ENCODE measurements at regions not wholly inside any gene's neighbourhood (a gene's known extent, or its start where the extent isn't known, plus 50 kb on each side); places are given as distances from the start of the nearest gene placed in this dataset.
"Not testable (repeated sequence)": the region's sequence is repeated elsewhere in the genome, so short reads cannot be mapped to it uniquely, and the experiment has no call there.

GRCh38 chr2:89820248-89820647 is 1128.8 kb downstream of the RPIA start:
- H3K36me3 ChIP-seq (replicated peaks in 1 of 2; ENCODE audit: control insufficient read depth in 2 of 2, insufficient read depth in 2 of 2, low read length in 2 of 2): no peaks in the 10 kb centered on the region
- H3K4ac ChIP-seq (ENCODE audit: low read length): no peak overlapping the region
- no peak overlapping the region for H3K4me3 ChIP-seq (ENCODE audit: low read length in 2 of 2)
- H3K4me2 ChIP-seq (ENCODE audit: insufficient read depth, low read length, poor library complexity, severe bottlenecking): no peak overlapping the region
- no peak overlapping the region for H3K18ac ChIP-seq (ENCODE audit: low read length)
- H4K91ac ChIP-seq (ENCODE audit: low read depth, low read length, poor library complexity): no peak overlapping the region
- H2BK12ac ChIP-seq (ENCODE audit: low read length): no peak overlapping the region
- no peaks in the 10 kb centered on the region for H3K79me1 ChIP-seq (ENCODE audit: low read depth, low read length)
- no peak overlapping the region for H2BK15ac ChIP-seq (ENCODE audit: low read length)
- peaks cover 4 to 45% of the 10 kb centered on the region in 2 donors for H3K9me3 ChIP-seq (replicated peaks in 1 of 2; ENCODE audit: control insufficient read depth in 2 of 2, insufficient read depth in 1 of 2, low read depth in 1 of 2, low read length in 2 of 2)
- H3K4me1 ChIP-seq (ENCODE audit: control insufficient read depth in 2 of 2, insufficient read depth in 1 of 2, low read depth in 1 of 2, low read length in 2 of 2): no peaks in the 10 kb centered on the region
- H4K8ac ChIP-seq (ENCODE audit: low read depth, low read length): no peak overlapping the region
- H3K23ac ChIP-seq (ENCODE audit: low read depth, low read length, poor library complexity): no peak overlapping the region
- no peak overlapping the region for H3K9ac ChIP-seq (ENCODE audit: low read depth, low read length, poor library complexity)
- WGBS, 2 donors (ENCODE audit: extremely low coverage in 2 of 2, insufficient read length in 2 of 2, insufficient replicate concordance in 1 of 2): 100% methylated on average over 5 to 7 of the region's 9 CpGs
- DNase-seq (ENCODE audit: low spot score): no peak
- no peak overlapping the region for H2BK120ac ChIP-seq (ENCODE audit: low read depth, low read length)
- no peak overlapping the region for H2AFZ ChIP-seq (ENCODE audit: low read length)
- no peak overlapping the region for H3K27ac ChIP-seq (replicated peaks; ENCODE audit: low read length)
- no peak overlapping the region for H3K14ac ChIP-seq (ENCODE audit: low read length)
- no peak overlapping the region for H2AK5ac ChIP-seq (ENCODE audit: low read depth, low read length)
- no peak overlapping the region for H2BK5ac ChIP-seq (ENCODE audit: low read length)
- no peaks in the 10 kb centered on the region for H3K27me3 ChIP-seq (ENCODE audit: control insufficient read depth in 3 of 3, insufficient read depth in 3 of 3, low read depth in 1 of 3, low read length in 3 of 3)

- Histone ChIP-seq H3K9me3 (replicated peaks in 1 of 2; ENCODE audit: control insufficient read depth in 2 of 2, insufficient read depth in 1 of 2, low read depth in 1 of 2, low read length in 2 of 2) (peaks cover 7 to 47% of the 10 kb centered on the region in 2 donors), H2AK5ac (ENCODE audit: low read depth, low read length) (no peak overlapping the region), H3K4me3 (ENCODE audit: low read length in 2 of 2) (no peak overlapping the region)
Measured at GRCh38 chr2:89821455-89821945, 1130.0 kb downstream of the RPIA start.

GRCh38 chr2:89822342-89822741 is 1130.9 kb downstream of the RPIA start:
- H4K91ac ChIP-seq (ENCODE audit: low read depth, low read length, poor library complexity); H3K27ac ChIP-seq (replicated peaks; ENCODE audit: low read length); H3K14ac ChIP-seq (ENCODE audit: low read length); H3K9ac ChIP-seq (ENCODE audit: low read depth, low read length, poor library complexity); H2BK12ac ChIP-seq (ENCODE audit: low read length); H3K27me3 ChIP-seq (ENCODE audit: control insufficient read depth in 3 of 3, insufficient read depth in 3 of 3, low read depth in 1 of 3, low read length in 3 of 3); H2BK5ac ChIP-seq (ENCODE audit: low read length); H3K79me1 ChIP-seq (ENCODE audit: low read depth, low read length); H3K4me1 ChIP-seq (ENCODE audit: control insufficient read depth in 2 of 2, insufficient read depth in 1 of 2, low read depth in 1 of 2, low read length in 2 of 2); H2AK5ac ChIP-seq (ENCODE audit: low read depth, low read length); H3K4ac ChIP-seq (ENCODE audit: low read length); H4K8ac ChIP-seq (ENCODE audit: low read depth, low read length); H2BK120ac ChIP-seq (ENCODE audit: low read depth, low read length); H3K4me3 ChIP-seq (ENCODE audit: low read length in 2 of 2); H3K36me3 ChIP-seq (replicated peaks in 1 of 2; ENCODE audit: control insufficient read depth in 2 of 2, insufficient read depth in 2 of 2, low read length in 2 of 2); H3K4me2 ChIP-seq (ENCODE audit: insufficient read depth, low read length, poor library complexity, severe bottlenecking); H3K18ac ChIP-seq (ENCODE audit: low read length); H3K23ac ChIP-seq (ENCODE audit: low read depth, low read length, poor library complexity); H2AFZ ChIP-seq (ENCODE audit: low read length); DNase-seq (ENCODE audit: low spot score); H2BK15ac ChIP-seq (ENCODE audit: low read length): not testable (repeated sequence)
- peaks cover 11 to 51% of the 10 kb centered on the region in 2 donors for H3K9me3 ChIP-seq (replicated peaks in 1 of 2; ENCODE audit: control insufficient read depth in 2 of 2, insufficient read depth in 1 of 2, low read depth in 1 of 2, low read length in 2 of 2)
- WGBS, 2 donors (ENCODE audit: extremely low coverage in 2 of 2, insufficient read length in 2 of 2, insufficient replicate concordance in 1 of 2): 100% methylated on average over 2 of the region's 11 CpGs; no CpG with 5 or more reads in 1 of the 2 donors

More at GRCh38 chr2:89821455-89821945, 1130.0 kb downstream of the RPIA start:
- Histone ChIP-seq H3K4me1 (ENCODE audit: control insufficient read depth in 2 of 2, insufficient read depth in 1 of 2, low read depth in 1 of 2, low read length in 2 of 2) (no peaks in the 10 kb centered on the region), H3K27me3 (ENCODE audit: control insufficient read depth in 3 of 3, insufficient read depth in 3 of 3, low read depth in 1 of 3, low read length in 3 of 3) (no peaks in the 10 kb centered on the region), H3K23ac (ENCODE audit: low read depth, low read length, poor library complexity) (no peak overlapping the region), H3K27ac (replicated peaks; ENCODE audit: low read length) (no peak overlapping the region), H3K14ac (ENCODE audit: low read length) (no peak overlapping the region), H3K9ac (ENCODE audit: low read depth, low read length, poor library complexity) (no peak overlapping the region), H2BK120ac (ENCODE audit: low read depth, low read length) (no peak overlapping the region), H2BK15ac (ENCODE audit: low read length) (no peak overlapping the region), H3K18ac (ENCODE audit: low read length) (no peak overlapping the region), H4K8ac (ENCODE audit: low read depth, low read length) (no peak overlapping the region), H3K79me1 (ENCODE audit: low read depth, low read length) (no peaks in the 10 kb centered on the region), H3K4ac (ENCODE audit: low read length) (no peak overlapping the region), H2BK12ac (ENCODE audit: low read length) (no peak overlapping the region), H2AFZ (ENCODE audit: low read length) (no peak overlapping the region), H4K91ac (ENCODE audit: low read depth, low read length, poor library complexity) (no peak overlapping the region), H3K36me3 (replicated peaks in 1 of 2; ENCODE audit: control insufficient read depth in 2 of 2, insufficient read depth in 2 of 2, low read length in 2 of 2) (no peaks in the 10 kb centered on the region), H3K4me2 (ENCODE audit: insufficient read depth, low read length, poor library complexity, severe bottlenecking) (no peak overlapping the region), H2BK5ac (ENCODE audit: low read length) (no peak overlapping the region)
- WGBS, 2 donors (ENCODE audit: extremely low coverage in 2 of 2, insufficient read length in 2 of 2, insufficient replicate concordance in 1 of 2): 100% methylated on average over 3 to 4 of the region's 8 CpGs
- DNase-seq (ENCODE audit: low spot score): no peak

GRCh38 chr2:89823556-89823955 is 1132.1 kb downstream of the RPIA start:
- no peak for DNase-seq (ENCODE audit: low spot score)
- no peak overlapping the region for H4K91ac ChIP-seq (ENCODE audit: low read depth, low read length, poor library complexity)
- H3K23ac ChIP-seq (ENCODE audit: low read depth, low read length, poor library complexity): no peak overlapping the region
- H2BK12ac ChIP-seq (ENCODE audit: low read length): no peak overlapping the region
- H3K27me3 ChIP-seq (ENCODE audit: control insufficient read depth in 3 of 3, insufficient read depth in 3 of 3, low read depth in 1 of 3, low read length in 3 of 3): no peaks in the 10 kb centered on the region
- H3K14ac ChIP-seq (ENCODE audit: low read length): no peak overlapping the region
- no peak overlapping the region for H2BK15ac ChIP-seq (ENCODE audit: low read length)
- no peak overlapping the region for H2BK120ac ChIP-seq (ENCODE audit: low read depth, low read length)
- no peaks in the 10 kb centered on the region for H3K4me1 ChIP-seq (ENCODE audit: control insufficient read depth in 2 of 2, insufficient read depth in 1 of 2, low read depth in 1 of 2, low read length in 2 of 2)
- H2BK5ac ChIP-seq (ENCODE audit: low read length): no peak overlapping the region
- no peak overlapping the region for H3K9ac ChIP-seq (ENCODE audit: low read depth, low read length, poor library complexity)
- no peak overlapping the region for H2AK5ac ChIP-seq (ENCODE audit: low read depth, low read length)
- no peak overlapping the region for H4K8ac ChIP-seq (ENCODE audit: low read depth, low read length)
- no peaks in the 10 kb centered on the region for H3K36me3 ChIP-seq (replicated peaks in 1 of 2; ENCODE audit: control insufficient read depth in 2 of 2, insufficient read depth in 2 of 2, low read length in 2 of 2)
- no peak overlapping the region for H3K4ac ChIP-seq (ENCODE audit: low read length)
- no peak overlapping the region for H3K4me3 ChIP-seq (ENCODE audit: low read length in 2 of 2)
- H3K79me1 ChIP-seq (ENCODE audit: low read depth, low read length): no peaks in the 10 kb centered on the region
- H3K4me2 ChIP-seq (ENCODE audit: insufficient read depth, low read length, poor library complexity, severe bottlenecking): no peak overlapping the region
- peaks cover 14 to 48% of the 10 kb centered on the region in 2 donors for H3K9me3 ChIP-seq (replicated peaks in 1 of 2; ENCODE audit: control insufficient read depth in 2 of 2, insufficient read depth in 1 of 2, low read depth in 1 of 2, low read length in 2 of 2)
- no peak overlapping the region for H3K27ac ChIP-seq (replicated peaks; ENCODE audit: low read length)
- no peak overlapping the region for H3K18ac ChIP-seq (ENCODE audit: low read length)
- WGBS, 2 donors (ENCODE audit: extremely low coverage in 2 of 2, insufficient read length in 2 of 2, insufficient replicate concordance in 1 of 2): 100% methylated on average over 2 of the region's 5 CpGs; no CpG with 5 or more reads in 1 of the 2 donors
- H2AFZ ChIP-seq (ENCODE audit: low read length): no peak overlapping the region
